HG03460 (cell line): ENCODE measurements at regions not wholly inside any gene's neighbourhood (a gene's known extent, or its start where the extent isn't known, plus 50 kb on each side); places are given as distances from the start of the nearest gene placed in this dataset.

Source experiments
- ATAC-seq: cut with Tn5 transposase; IDR thresholded peaks from one replicate; pipeline ENCODE4 v1.9.1; 2021; ENCODE audit not compliant: unreplicated experiment

DNA sequence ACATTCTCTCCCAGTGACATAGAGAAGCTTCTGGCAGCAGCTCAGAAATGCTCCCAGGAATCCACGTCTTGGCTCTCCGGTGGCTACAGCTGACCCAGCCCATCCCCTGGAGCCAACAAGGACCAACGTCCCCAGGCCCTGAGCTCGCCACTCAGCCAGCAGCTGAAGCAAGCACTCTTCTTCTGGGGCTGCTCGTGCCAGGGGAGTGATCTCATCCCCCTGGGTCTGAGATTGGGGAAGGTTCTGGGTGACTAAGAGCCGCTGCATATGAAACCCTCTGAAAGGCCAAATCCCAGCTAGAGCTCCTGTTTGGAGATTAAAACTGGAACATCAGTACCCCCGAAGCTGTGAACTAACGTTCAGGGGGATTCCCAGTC, 487.9 kb downstream of the NPHP4 start:
- ATAC-seq, result no peak

DNA sequence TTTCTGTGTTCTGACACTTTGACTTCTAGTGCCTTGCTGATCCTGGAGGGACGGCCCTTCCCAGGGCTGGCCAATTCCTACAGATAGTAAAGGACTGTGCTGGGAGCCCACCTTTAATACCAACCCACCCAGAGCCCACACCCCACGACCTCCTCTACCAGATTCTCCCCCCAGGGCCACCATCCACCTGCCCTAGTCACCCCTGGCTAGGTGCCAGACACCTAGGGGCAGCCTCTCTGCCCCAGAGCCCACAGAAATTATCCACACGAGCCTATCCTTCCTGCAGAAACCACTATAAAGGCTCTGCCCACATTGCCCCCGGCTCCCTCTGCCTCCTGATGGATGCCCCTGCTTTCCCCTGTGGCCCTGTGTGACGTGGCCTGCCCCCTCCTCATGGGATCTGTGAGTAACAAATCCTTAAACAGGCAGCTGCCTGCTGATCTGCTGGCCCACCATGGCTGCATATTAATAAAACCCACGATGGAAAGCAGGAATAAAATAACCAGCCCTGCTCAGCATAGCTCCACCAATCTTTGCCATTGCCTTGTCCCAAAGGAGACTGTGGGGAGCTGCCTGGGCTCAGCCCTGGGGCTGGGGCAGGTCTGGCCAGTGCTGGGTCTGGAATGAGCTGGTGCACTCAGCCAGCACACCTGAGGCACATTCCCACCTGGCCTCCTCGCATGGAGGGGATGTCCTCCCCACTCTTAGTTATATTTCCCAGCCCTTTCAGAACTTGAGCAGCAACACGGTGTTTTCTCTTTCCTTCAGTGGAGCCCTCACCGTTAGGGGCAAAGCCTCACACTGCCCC, 488.5 kb downstream of the NPHP4 start:
- ATAC-seq, result no peak

DNA sequence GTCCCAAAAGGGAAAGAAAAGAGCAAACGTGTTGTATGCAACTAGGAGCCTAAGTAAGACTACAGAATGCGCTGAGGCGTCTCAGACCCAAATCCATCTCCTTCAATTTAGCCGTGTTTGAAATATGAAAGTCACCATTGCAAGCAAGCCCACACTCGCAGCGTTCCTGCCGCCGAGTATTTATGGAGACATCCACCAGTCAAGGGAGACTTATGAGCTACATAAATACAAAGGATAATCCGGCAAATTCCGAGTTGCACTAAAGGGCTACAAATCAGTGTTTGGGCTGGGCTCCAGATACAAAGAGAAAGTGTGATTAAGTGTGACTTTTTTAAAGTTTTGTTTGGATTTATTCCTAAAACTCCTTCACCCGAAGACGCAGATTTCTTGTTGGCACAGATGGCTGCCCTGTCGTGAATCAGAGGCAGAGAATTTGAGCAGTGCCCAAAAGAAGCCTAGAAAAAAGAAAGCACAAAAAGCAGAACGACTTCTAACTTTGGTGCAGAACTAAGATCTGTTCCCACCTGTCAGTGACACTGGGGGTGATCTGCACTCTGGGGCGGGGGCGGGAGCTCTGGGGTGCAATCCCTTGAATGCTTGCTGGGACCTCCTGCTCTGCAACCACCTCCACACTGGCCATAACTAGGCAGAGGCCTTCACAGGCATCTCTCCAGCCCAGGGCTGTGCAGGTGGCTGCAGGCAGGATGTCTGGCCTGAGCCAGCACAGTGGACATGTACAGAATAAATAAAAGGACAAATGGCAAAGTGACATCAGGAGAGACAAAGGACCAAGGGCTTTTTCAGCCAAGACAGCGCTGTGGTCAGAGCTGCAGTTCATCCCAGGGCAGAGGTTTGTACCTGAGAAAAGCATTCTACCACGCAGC, 489.7 kb downstream of the NPHP4 start:
- ATAC-seq, result no peak

DNA sequence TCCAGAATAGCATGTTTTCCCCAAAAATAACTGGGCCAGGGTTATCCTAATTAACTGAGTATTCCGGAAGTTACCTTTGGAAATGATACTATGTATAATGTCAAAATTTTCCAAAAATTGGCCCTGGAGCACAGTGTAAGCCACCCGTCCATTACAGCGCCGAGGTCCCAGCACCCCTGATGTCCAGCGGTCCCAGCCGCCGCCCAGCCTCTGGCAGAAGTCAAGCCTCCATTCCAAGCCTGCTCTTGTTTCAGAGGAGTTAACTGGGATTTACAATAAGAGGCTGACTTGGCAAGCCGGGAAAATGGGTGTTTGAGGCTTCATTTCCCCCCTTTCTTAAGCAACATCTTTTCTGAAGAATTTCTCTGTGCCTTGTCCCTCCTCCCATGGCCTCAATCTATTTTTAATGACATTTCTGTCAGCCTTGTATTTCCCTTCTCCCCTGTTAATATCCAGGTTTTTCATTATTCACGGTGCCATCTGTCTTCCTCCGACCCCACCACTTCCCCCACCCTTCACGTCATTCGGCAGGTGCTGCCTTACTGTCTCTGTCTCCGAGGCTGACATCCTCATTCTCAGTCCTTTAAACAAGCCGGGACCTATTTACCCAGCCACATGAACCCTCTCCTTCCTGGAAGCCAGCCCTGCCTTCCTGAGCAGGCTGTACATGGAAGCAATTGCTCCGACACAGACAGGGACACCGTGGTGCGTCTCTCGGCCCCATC, 490.9 kb downstream of the NPHP4 start:
- no peak for ATAC-seq

DNA sequence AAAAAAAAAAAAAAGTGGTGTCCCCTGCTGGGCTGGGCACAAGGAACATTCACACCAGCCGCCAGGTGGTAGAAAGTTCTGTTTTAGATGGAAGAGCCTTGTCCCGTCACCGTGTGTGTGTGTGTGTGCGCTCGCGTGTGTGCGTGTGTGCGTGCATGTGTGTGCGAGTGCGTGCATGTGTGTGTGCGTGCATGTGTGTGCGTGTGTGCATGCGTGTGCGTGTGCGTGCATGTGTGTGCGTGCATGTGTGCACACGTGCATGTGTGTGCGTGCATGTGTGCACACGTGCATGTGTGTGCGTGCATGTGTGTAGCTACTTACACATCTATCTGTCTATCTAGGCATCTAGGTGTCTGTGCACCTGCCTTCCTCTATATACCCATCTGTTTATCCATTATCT, 491.7 kb downstream of the NPHP4 start:
- ATAC-seq, result no peak

DNA sequence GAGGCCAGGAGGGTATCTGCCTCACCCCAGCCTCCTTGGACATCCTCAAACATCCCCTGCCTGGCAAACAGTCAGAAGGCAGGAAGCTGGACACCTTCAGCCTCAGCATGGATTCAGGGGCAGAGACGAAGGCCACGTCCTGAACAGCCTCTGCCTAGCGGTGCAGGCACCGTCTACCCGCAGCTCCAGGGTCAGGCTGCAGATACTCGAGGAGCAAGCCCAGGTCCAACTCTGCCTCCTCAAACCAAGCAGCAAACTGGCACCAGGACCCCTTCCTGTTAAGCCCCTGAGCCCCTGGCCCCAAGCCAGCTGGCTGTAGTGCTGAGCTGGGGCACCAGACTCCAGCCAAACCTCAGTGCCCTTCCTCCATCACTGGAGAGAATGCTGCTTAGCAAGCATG, 494.7 kb downstream of the NPHP4 start:
- ATAC-seq, result no peak

DNA sequence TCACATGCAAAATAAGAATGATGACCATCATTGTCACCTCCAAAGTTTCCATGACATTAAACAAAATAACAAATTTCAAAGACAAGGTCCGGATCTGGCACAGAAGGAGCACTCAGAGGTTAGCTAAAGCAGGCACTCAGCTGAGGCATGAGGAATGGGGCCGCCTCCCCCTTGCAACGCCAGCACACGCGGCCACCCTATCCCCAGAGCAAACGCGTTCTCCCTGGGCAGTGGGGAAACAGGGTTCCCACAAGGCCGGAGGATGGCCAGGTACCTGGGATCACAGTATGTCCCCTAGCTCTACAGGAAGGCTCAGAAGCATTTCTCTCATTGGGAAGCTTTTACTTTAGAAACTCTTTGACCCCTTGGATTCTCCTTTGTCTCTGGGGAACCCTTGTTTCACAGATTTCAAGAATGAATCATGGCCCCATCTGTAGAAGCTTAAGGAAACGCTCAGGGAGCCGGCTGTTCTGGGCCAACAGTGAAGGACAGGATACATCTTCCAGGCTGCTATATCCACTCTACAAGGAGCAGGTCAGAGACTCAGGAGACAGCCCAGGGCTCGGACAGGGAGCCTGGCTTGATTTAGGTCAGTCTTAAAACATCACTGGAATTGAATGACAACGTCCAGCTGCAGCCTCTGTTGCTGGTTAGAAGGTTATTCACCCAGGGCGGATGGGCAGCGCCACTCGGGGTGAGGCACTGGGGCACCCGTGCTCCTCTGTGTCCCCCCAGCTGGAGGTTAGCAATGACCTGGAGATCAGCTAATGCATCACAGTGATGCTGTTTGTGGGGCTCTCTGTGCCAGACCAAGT, 496.4 kb downstream of the NPHP4 start:
- no peak for ATAC-seq

DNA sequence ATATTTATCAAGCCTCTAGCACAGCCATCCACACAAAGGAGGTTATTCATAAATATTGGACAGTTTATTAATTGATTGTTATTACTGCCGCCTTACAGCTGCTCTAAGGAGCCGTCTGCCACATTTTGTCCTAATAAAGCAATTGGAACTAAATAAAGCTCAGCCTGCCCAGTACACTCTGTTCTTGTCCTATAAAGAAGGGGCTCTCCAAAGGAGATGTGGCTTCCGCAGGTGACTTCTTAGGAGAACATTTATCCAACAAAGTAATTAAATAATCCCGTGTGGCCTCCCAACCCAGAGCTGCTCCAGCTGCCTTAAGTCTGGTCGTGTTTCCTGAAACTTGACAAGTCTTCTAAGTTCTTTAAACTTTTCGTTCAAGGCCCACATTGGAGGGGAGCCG, 497.7 kb downstream of the NPHP4 start:
- ATAC-seq, result no peak

DNA sequence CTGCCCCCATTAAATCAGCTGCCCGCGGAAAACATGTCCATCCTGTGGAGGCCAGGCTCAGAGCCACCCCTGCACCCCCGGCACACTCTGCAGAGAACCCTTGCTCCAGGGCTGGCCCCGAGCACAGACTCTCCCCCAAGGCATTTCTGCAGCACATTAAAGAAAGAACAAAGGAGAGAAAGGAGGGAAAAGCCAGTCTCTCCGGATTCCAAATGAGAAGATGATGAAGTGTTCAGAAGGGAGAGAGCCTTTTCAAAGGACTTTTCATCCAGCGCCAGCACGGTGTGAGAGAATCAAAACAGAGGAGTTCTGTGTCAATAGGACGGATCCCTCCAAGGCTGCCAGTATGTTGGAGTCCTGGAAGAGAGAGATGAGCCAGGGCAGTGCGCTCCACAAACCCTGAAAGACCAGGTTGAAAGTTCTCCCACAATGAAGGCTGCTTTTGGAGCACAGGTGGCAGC, 498.3 kb downstream of the NPHP4 start:
- ATAC-seq, result no peak

DNA sequence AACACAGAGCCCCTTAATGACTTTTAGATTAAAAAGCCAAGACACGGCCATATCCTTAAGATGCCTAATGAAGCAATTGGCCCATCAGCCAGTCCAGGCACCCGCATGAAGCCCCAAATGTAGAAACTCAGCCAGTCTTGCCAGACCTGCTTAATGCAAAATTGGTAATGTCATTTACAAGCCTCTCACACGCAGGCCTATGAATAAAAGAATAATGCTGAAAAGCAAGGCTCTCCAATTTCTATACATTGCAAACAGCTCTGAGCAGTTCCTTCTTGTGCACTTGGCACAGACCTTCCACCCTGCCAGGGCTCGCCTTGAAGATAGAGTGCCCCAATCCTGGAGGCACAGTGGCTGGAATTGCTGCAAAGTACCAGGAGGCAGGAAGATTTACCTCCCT, 498.9 kb downstream of the NPHP4 start:
- no peak for ATAC-seq

DNA sequence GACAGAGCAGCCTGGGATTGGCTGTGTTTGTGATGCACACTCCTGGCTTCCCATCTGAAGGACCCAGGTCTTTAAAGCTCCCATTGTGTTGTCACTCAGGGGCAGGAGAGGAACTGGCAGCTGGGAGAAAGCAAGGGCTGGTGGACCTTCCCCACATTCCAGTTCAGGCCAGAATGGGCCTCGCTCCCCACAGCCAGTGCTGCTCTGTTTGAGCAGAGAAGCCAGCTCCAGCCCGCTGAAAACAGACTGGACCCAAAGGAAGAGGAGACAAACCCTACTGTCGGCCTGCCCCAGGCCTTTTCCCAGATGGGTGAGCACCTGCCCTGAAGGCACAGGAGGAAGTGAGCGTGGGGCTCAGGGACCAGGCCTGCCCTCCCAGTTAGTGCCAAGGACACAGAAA, 499.4 kb downstream of the NPHP4 start:
- no peak for ATAC-seq

DNA sequence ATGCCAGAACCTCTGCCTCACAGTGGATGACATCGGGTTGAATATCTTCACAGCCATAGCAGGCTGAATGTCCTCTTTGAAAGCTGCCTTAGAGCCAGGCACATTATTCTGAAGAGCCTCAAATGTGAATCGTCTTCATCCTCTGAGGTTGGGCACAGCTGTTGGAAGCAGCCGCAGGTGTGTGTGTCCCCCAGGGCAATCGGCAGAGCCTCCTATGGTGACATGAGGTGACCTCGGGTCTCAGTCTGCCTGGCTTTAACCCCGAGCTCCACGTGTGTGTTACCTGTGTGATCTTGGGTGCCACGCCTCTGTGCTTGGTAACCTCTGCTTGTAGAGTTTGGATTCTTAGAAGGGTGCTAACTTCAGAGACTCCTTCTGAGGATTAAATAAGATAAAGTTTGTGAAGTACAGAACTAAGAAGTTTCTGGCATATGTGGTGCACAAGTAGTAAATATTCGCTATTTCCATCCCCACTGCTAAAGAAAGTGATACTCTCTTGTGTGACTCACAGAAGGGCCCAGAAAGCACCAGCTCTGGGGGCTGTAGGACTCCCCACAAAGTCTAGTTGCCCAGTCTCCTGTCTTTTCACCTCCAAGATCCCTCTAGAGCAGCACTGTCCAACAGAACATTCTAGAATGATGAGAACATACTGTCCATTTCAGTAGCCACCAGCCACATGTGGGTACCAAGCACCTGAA, 500.9 kb downstream of the NPHP4 start:
- no peak for ATAC-seq

DNA sequence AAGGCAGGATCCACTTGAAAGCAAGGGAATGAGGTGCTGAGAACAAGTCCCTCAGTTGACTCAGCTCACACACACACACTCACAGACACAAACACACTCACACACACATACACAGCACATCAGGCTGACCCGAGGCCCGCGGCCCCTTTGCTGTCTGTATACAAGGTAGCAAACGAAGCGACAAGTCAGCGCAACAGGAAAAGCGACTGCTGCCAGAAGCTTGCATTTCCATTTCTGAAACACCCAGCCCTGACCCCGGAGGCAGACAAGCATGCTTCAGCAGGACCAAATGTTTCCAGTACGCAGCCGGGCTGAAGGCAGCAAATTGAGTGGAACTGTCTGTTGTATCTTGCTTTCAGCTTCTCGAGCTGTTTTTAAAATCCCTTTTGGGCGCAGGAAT, 501.6 kb downstream of the NPHP4 start:
- ATAC-seq, result no peak

DNA sequence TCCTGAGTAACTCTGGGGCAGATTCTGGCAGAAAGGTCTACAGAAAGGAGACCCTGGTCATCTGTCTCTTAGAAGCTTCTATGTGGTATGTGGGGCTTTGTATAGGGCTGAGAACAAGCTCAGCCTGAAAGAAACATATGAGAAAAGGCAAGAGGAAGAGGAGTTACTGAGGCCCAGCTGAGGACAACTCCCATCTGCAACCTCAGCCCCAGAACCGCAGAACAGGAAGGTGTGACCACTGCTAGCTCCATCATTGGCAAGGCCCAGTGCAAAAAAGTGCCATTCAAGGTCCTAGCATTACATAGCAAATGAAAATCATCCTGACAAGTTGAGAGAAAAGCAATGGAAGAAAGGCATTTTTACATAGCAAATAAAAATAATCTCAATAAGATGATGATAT, 503.8 kb downstream of the NPHP4 start:
- ATAC-seq, result no peak

DNA sequence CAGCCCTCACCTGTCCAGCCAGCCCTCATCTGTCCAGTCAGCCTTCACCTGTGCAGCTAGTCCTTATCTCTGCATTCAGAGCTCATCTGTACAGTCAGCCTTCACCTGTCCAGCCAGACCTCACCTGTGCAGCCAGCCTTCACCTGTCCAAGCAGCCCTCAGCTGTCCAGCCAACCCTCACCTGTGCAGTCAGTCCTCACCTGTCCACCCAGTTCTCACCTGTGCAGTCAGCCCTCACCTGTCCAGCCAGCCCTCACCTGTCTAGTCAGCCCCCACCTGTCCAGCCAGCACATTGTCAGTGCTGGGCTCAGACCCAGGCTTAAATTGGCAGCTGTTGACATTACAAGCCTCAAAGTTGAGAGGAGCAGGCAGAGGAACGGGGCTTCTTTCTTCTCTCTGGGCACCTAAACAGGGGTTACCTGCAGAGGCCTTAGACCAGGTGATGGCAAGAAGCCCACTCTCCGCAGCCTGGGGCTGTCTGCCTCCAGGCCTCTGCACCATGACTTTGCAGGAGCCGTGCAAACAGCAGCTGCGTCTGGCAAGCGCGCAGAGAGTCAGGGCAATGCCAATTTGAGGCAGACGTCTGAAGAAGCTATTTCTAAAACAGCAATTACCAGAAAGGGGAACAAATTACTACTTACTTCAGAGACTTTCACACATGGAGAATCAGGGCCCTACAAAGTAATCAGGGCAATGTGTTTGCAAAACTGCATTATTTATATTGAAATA, 506.1 kb downstream of the NPHP4 start:
- no peak for ATAC-seq

DNA sequence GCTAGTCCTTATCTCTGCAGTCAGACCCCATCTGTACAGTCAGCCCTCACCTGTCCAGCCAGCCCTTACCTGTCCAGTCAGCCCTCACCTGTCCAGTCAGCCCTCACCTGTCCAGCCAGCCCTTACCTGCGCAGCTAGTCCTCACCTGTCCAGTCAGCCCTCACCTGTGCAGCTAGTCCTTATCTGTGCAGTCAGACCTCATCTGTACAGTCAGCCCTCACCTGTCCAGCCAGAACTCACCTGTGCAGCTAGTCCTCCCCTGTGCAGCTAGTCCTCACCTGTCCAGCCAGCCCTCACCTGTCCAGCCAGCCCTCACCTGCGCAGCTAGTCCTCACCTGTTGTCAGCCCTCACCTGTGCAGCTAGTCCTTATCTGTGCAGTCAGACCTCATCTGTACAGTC, 506.8 kb downstream of the NPHP4 start:
- no peak for ATAC-seq

DNA sequence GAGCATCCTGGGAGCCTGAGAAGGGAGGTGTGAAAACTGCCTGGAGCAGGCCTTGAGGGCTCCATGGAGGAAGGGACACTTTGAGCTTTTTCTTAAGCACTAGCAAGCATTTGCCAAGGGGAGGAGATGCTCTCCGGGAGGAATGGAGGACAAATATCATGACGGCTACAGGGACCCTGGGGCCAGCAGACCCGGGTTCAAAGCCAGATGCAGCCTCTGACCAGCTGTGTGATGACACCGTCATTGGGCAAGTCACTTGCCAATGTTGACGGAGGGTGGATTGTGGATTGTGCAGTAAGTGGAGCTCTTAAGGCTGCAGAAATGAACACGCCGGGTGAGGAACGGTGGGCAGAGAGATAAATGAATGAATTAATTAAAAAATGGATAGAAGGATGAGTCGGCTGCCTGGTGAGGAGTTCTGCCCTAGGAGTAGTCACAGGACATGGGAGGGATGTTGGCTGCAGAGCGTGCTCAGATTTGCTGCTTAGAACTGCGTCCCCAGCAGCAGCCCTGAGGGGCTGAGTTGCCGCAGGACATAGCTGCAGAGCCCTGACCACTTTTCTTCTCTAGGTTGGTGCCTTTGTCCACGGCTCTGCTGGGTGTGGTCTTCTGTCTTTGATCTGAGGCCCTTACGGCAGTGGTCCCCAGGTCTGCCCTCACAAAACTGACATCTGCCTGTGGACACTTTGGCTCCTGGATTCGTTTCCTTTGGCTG, 507.6 kb downstream of the NPHP4 start:
- no peak for ATAC-seq

DNA sequence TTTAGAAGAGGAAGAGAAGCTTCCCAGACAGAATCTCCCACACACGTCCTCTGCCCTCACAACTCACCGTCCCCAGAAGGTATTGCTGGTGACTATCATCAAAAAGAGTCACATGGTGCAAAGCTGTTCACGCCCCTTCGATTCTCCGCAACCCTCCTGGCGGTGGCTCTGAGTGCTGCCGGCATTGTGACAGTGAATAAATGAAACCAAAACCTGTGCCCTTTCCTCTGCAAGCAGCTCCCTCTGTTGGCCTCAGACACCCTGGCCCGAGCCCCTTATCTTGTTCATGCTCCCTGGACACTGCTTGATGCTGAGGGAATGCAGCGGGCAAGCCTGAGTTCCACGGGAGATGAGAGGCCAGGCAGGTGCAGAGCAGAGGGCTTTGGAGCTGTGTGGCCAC, 510.3 kb downstream of the NPHP4 start:
- ATAC-seq, result no peak

DNA sequence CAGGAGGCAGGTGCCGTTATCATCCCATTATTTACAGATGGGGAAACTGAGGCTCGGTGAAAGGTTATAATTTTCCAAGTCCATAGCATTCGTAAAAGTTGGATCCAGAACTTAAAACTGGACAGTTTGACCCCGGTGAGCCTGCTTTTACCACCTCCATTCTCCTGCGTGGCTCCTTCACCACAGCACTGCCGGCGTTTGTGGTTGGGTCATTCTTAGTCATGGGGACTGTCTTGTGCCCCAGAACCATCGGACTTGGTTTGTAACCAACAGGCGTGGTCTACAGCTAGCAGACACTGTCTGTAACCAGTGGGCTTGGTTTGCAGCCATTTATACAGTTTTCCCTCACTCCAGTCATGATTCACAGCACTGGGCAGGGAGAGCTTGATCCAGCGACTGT, 511.3 kb downstream of the NPHP4 start:
- ATAC-seq, result no peak
